Endothelial cell of hepatic sinusoid (primary cell): ENCODE measurements at regions not wholly inside any gene's neighbourhood (a gene's known extent, or its start where the extent isn't known, plus 50 kb on each side); places are given as distances from the start of the nearest gene placed in this dataset.

Experiments
- in situ Hi-C: cut with HindIII; loops from 2 replicates; pipeline ENCODE4 v1.10.0; 2017; ENCODE audit warnings: low sequenced_read_pairs

GRCh38 chr7:46032942-46033341 is 111.9 kb upstream of the IGFBP3 start:
- in situ Hi-C loops, result no loop called here

GRCh38 chr7:46032353-46032752 is 111.3 kb upstream of the IGFBP3 start:
- in situ Hi-C loops, result no loop called here

GRCh38 chr7:46029111-46029704 is 108.1 kb upstream of the IGFBP3 start:
- in situ Hi-C loops, result no loop called here

- in situ Hi-C loops, result no loop called here
Observed at GRCh38 chr7:46028246-46028645, 107.2 kb upstream of the IGFBP3 start.

GRCh38 chr7:46026741-46027140 is 105.7 kb upstream of the IGFBP3 start:
- in situ Hi-C loops, result no loop called here

GRCh38 chr7:46024263-46024916 is 103.3 kb upstream of the IGFBP3 start:
- in situ Hi-C loops, result no loop called here

- in situ Hi-C loops, result no loop called here
Observed at GRCh38 chr7:46022397-46022796, 101.3 kb upstream of the IGFBP3 start.

- in situ Hi-C loops, result no loop called here
Observed at GRCh38 chr7:46015107-46015868, 94.2 kb upstream of the IGFBP3 start.

- in situ Hi-C loops, result no loop called here
Observed at GRCh38 chr7:46011501-46011900, 90.4 kb upstream of the IGFBP3 start.

GRCh38 chr7:46011059-46011458 is 90.0 kb upstream of the IGFBP3 start:
- in situ Hi-C loops, result no loop called here

- in situ Hi-C loops, result no loop called here
Observed at GRCh38 chr7:46009211-46009610, 88.1 kb upstream of the IGFBP3 start.

- in situ Hi-C loops, result no loop called here
Observed at GRCh38 chr7:46007990-46008643, 87.0 kb upstream of the IGFBP3 start.

GRCh38 chr7:46007194-46007593 is 86.1 kb upstream of the IGFBP3 start:
- in situ Hi-C loops, result no loop called here

- in situ Hi-C loops, result no loop called here
Observed at GRCh38 chr7:46006723-46007122, 85.7 kb upstream of the IGFBP3 start.

- in situ Hi-C loops, result no loop called here
Observed at GRCh38 chr7:46006212-46006611, 85.1 kb upstream of the IGFBP3 start.

GRCh38 chr7:46004965-46005364 is 83.9 kb upstream of the IGFBP3 start:
- in situ Hi-C loops, result no loop called here

- in situ Hi-C loops, result no loop called here
Observed at GRCh38 chr7:46003896-46004875, 83.1 kb upstream of the IGFBP3 start.

- in situ Hi-C loops, result no loop called here
Observed at GRCh38 chr7:46003161-46003560, 82.1 kb upstream of the IGFBP3 start.

GRCh38 chr7:46000513-46000912 is 79.4 kb upstream of the IGFBP3 start:
- in situ Hi-C loops, result no loop called here

- in situ Hi-C loops, result loop anchor here (10.0 kb wide), 1 partner anchor 55 kb away; no protein-coding TSS in a partner anchor
Observed at GRCh38 chr7:45999541-45999940, 78.5 kb upstream of the IGFBP3 start.
